HepG2 (cell line): ENCODE measurements at regions not wholly inside any gene's neighbourhood (a gene's known extent, or its start where the extent isn't known, plus 50 kb on each side); places are given as distances from the start of the nearest gene placed in this dataset.

Experiments used
- ZKSCAN1 ChIP-seq: fragments of 150-350 bp; IDR thresholded peaks from 2 replicates; pipeline ENCODE4 v1.6.1; 2014; ENCODE audit warnings: low read length
- ZNF143 ChIP-seq: sonication (generic); formaldehyde crosslinking; IDR thresholded peaks from 2 replicates; pipeline ENCODE4 v1.4.0; 2020; ENCODE audit warnings: missing genetic modification reagents
- ZNF225 ChIP-seq: sonication (generic); formaldehyde crosslinking; IDR thresholded peaks from 2 replicates; pipeline ENCODE4 v1.4.0; 2020; ENCODE audit warnings: mild to moderate bottlenecking, missing genetic modification reagents
- ZNF317 ChIP-seq: sonication (generic); formaldehyde crosslinking; IDR thresholded peaks from 2 replicates; pipeline ENCODE4 v1.5.0; 2020; ENCODE audit warnings: mild to moderate bottlenecking, missing genetic modification reagents

DNA sequence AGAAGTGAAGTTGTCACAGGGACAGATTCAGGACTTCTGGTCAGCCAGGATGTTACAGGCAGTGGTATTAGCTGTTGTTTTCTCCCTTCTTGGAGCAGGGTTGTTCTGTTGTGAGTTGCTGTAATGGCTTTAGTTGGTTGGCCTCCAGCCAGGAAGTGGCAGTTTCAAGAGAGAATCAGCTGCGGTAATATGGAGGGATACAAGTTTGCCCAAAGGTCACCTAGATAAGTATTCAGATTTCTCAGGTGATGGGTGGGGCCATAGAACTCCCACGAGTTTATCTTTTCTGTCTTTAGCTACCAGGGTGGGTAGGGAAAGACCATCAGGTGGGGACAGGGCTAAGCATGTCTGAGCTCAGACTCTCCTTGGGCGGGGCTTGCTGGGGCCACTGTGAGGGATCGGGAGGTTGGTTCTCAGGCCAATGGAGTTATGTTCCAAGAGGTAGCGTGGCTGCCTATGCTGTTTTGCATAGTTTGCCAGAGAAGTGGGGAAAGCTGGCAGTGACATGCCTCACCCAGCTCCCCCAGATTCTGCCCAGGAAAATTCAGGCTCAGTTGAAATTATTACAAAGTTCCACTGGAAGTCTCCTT, 640.4 kb upstream of the CHAC2 start:
- TF ChIP-seq ZKSCAN1 (no peak), ZNF317 (CRISPR knock-in tag) (no peak), ZNF143 (no peak), ZNF225 (CRISPR knock-in tag) (no peak)
